ENCODE measurements at regions not wholly inside any gene's neighbourhood (a gene's known extent, or its start where the extent isn't known, plus 50 kb on each side); places are given as distances from the start of the nearest gene placed in this dataset.

GRCh38 chr5:68419081-68419636 lies 203.6 kb downstream of the PIK3R1 start:
- TF ChIP-seq GTF2F1 (IDR thresholded peaks at IDR 0.05; ENCODE audit: low read length) (no peak), ZNF10 (CRISPR knock-in tag; IDR thresholded peaks at IDR 0.05; ENCODE audit: borderline replicate concordance, low read depth) (no peak), ETS1 (CRISPR knock-in tag; IDR thresholded peaks at IDR 0.05) (no peak), ZNF180 (CRISPR knock-in tag; IDR thresholded peaks at IDR 0.05; ENCODE audit: borderline replicate concordance, low read depth) (no peak), CEBPB (IDR thresholded peaks at IDR 0.05; ENCODE audit: borderline replicate concordance, low read depth, low read length) (no peak), YY1 (IDR thresholded peaks at IDR 0.05; ENCODE audit: insufficient read depth, insufficient replicate concordance, low read depth, low read length) (no peak), HOXA3 (CRISPR knock-in tag; IDR thresholded peaks at IDR 0.05) (no peak), TFDP1 (CRISPR knock-in tag; IDR thresholded peaks at IDR 0.05; ENCODE audit: borderline replicate concordance) (no peak), FOXO1 (CRISPR knock-in tag; IDR thresholded peaks at IDR 0.05) (no peak)

Data from HepG2 (cell line).